BE2C (cell line): ENCODE measurements at regions not wholly inside any gene's neighbourhood (a gene's known extent, or its start where the extent isn't known, plus 50 kb on each side); places are given as distances from the start of the nearest gene placed in this dataset.

Experiments used
- DNase-seq: peaks from one replicate; pipeline ENCODE4 v3.0.0-alpha.2; 2020
- H3K27me3 ChIP-seq: fragments of 250-450 bp; sonication (Bioruptor Pico); 2 replicates; pipeline ENCODE4 v1.5.1; 2020; ENCODE audit warnings: mild to moderate bottlenecking
- H3K36me3 ChIP-seq: fragments of 250-450 bp; sonication (Bioruptor Pico); 2 replicates; pipeline ENCODE4 v1.5.1; 2020; ENCODE audit warnings: mild to moderate bottlenecking
- H3K4me1 ChIP-seq: fragments of 250-450 bp; sonication (Bioruptor Pico); 2 replicates; pipeline ENCODE4 v1.5.1; 2020
- H3K4me3 ChIP-seq: 2 replicates; pipeline ENCODE4 v1.5.1; 2011; ENCODE audit warnings: low read depth, low read length
- H3K9me3 ChIP-seq: fragments of 250-450 bp; sonication (Bioruptor Pico); 2 replicates; pipeline ENCODE4 v1.5.1; 2020
- TF ChIP-seq, protein P1 (sequence below): IDR thresholded peaks from 2 replicates; pipeline ENCODE4 v1.5.1; 2012; ENCODE audit warnings: mild to moderate bottlenecking, low read depth, low read length

- no peaks in the 10 kb centered on the region for H3K27me3 ChIP-seq
- no peak for DNase-seq
- no peaks in the 10 kb centered on the region; the same call in 1 of the 2 replicates for H3K4me1 ChIP-seq
- TF ChIP-seq, protein P1, sequence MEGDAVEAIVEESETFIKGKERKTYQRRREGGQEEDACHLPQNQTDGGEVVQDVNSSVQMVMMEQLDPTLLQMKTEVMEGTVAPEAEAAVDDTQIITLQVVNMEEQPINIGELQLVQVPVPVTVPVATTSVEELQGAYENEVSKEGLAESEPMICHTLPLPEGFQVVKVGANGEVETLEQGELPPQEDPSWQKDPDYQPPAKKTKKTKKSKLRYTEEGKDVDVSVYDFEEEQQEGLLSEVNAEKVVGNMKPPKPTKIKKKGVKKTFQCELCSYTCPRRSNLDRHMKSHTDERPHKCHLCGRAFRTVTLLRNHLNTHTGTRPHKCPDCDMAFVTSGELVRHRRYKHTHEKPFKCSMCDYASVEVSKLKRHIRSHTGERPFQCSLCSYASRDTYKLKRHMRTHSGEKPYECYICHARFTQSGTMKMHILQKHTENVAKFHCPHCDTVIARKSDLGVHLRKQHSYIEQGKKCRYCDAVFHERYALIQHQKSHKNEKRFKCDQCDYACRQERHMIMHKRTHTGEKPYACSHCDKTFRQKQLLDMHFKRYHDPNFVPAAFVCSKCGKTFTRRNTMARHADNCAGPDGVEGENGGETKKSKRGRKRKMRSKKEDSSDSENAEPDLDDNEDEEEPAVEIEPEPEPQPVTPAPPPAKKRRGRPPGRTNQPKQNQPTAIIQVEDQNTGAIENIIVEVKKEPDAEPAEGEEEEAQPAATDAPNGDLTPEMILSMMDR, result no peak
- no peak overlapping the region for H3K4me3 ChIP-seq
- no peaks in the 10 kb centered on the region for H3K36me3 ChIP-seq
- no peaks in the 10 kb centered on the region for H3K9me3 ChIP-seq
Measured at GRCh38 chr1:208907790-208908189, 663.6 kb upstream of the PLXNA2 start.

- Histone ChIP-seq H3K4me3 (no peak overlapping the region), H3K27me3 (no peaks in the 10 kb centered on the region), H3K9me3 (no peaks in the 10 kb centered on the region), H3K36me3 (no peaks in the 10 kb centered on the region), H3K4me1 (no peaks in the 10 kb centered on the region; the same call in 1 of the 2 replicates)
- TF ChIP-seq, protein P1, result no peak
- DNase-seq, result no peak
Measured at GRCh38 chr1:208909011-208909984, 665.1 kb upstream of the PLXNA2 start.

GRCh38 chr1:208910161-208910560 lies 666.0 kb upstream of the PLXNA2 start:
- Histone ChIP-seq H3K4me1 (no peaks in the 10 kb centered on the region; the same call in 1 of the 2 replicates), H3K9me3 (no peaks in the 10 kb centered on the region), H3K27me3 (no peaks in the 10 kb centered on the region), H3K4me3 (no peak overlapping the region), H3K36me3 (no peaks in the 10 kb centered on the region)
- TF ChIP-seq, protein P1, result no peak
- DNase-seq, result no peak

DNA sequence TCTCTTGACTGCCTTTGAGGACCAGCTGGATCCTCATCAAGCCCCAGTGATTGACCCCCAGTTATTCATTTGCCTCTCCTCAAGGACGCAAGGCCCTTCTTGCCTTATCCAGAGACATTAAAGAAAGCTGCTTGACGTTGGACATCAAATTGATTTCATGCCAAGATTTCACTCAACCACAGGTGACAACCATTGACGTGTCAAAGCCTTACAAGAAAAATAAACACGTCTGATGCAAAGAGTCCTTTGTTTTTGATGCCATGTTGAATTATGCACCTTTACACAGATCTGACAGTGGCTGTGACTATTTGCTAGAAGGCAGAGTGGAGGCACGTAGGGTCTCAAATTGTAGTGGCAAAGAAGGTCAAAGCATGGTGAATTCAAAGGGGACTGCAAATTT lies 666.2 kb upstream of the CAMK1G start:
- no peaks in the 10 kb centered on the region for H3K27me3 ChIP-seq
- no peak overlapping the region for H3K4me3 ChIP-seq
- no peaks in the 10 kb centered on the region for H3K36me3 ChIP-seq
- H3K4me1 ChIP-seq, result no peaks in the 10 kb centered on the region
- DNase-seq, result no peak
- TF ChIP-seq, protein P1, result no peak
- H3K9me3 ChIP-seq, result no peaks in the 10 kb centered on the region

DNA sequence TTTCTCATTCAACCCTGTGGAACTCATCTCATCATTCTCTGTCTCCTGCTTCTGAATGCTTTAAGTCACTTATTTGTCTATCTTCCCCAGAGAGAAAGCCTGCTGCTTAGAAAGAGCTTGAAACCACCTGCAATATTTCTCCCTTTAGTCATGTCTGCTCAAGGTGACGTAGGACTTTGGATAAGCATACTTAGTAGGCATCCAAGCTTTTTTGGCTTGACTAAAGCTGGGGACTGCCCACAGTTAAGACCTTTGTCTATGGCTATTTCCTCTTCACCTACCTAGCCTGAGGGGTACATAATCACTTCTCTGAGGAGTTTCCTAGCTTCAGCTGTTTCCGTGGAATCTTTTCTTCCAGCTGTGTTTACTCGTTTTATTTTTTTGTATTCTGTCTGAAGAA lies 665.8 kb upstream of the CAMK1G start:
- no peaks in the 10 kb centered on the region for H3K36me3 ChIP-seq
- no peaks in the 10 kb centered on the region for H3K9me3 ChIP-seq
- H3K4me1 ChIP-seq, result no peaks in the 10 kb centered on the region
- no peak for DNase-seq
- TF ChIP-seq, protein P1, result no peak
- H3K4me3 ChIP-seq, result no peak overlapping the region
- no peaks in the 10 kb centered on the region for H3K27me3 ChIP-seq

DNA sequence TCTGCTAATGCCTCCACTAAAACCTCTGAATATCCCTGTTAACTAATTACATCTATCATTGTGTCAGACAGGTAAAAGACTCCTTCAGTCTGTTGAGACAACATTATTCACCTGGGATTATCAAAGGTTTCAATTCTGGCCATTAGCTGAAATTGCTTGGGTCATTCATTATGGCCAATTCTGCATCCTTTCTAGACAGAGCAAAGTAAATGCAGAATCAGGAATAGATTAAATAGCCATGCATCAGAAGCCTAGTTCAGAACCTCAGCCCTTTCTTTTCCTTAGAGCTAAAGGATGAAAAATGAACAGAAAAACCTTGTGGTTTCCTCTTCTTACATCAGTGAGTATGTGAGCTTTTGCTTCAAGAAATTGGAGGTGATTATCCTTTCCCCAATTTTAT lies 665.4 kb upstream of the CAMK1G start:
- Histone ChIP-seq H3K9me3 (no peaks in the 10 kb centered on the region), H3K4me3 (no peak overlapping the region)

More for the DNA sequence above, 665.4 kb upstream of the CAMK1G start:
- TF ChIP-seq, protein P1, result no peak
- Histone ChIP-seq H3K27me3 (no peaks in the 10 kb centered on the region), H3K36me3 (no peaks in the 10 kb centered on the region), H3K4me1 (no peaks in the 10 kb centered on the region)
- DNase-seq, result no peak
